HG03066 (cell line): ENCODE measurements at regions not wholly inside any gene's neighbourhood (a gene's known extent, or its start where the extent isn't known, plus 50 kb on each side); places are given as distances from the start of the nearest gene placed in this dataset.
"Not testable (repeated sequence)": the region's sequence is repeated elsewhere in the genome, so short reads cannot be mapped to it uniquely, and the experiment has no call there.

Experiments used
- ATAC-seq: cut with Tn5 transposase; IDR thresholded peaks from one replicate; pipeline ENCODE4 v1.9.1; 2021; ENCODE audit warnings: low read depth; ENCODE audit not compliant: unreplicated experiment

DNA sequence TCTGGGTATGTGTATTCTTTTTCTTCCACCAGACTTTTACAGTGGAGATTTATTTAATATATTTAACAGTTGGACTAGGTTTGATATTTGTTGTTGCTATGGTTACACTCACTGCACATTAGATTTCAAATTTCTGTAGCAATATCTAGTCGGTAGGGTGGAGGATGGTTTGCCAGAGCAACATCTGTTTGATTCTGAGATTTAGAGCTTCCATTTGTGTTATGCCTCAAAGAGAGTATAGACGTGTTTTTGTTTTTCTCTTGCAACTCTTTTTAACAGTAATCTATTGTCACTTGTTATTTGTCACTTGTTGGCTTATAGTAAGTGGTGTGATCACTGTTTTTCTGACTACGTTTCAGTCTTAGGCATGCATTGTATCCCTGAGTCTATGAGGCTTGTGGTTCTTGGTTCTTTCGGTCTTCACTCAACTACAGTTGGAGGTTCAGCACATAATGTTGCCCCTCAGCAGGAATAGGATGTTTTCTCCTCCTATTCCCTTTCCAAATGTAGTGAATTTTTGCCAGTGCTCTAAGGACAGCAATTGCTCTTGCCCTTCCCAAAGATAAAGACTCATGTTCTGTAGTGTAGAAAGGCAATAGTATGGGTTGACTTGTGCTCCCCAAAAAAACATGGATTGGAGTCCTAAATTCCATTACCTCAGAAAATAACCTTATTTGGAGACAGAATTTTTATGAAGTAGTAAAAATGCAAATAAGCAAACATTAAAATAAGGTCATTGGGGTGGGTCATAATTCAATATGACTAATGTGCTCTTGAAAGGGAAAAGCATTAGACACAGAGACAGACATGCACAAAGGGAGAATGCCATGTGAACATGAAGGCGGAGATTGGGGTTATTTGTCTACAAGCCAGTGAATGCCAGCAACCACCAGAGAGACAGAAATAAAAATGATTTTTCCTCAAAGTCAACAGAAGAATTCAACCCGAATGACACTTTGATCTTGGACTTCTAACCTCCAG lies 692.1 kb downstream of the DIPK2A start:
- ATAC-seq, result no peak

DNA sequence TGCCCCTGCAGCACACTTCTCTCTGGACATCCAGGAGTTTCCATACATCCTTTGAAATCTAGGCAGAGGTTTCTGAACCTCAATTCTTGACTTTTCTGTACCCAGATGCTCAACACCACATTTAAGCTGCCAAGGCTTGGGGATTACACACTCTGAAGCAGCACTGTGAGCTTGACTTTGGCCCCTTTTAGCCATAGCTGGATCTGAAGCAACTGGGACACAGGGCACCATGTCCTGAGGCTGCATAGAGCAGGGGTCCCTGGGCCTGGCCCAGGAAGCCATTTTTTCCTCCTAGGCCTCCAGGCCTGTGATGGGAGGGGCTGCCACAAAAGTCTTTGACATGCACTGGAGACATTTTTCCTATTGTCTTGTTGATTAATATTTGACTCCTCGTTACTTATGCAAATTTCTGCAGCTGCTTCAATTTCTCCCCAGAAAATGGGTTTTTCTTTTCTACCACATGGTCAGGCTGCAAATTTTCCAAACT lies 694.0 kb downstream of the DIPK2A start:
- no peak for ATAC-seq

DNA sequence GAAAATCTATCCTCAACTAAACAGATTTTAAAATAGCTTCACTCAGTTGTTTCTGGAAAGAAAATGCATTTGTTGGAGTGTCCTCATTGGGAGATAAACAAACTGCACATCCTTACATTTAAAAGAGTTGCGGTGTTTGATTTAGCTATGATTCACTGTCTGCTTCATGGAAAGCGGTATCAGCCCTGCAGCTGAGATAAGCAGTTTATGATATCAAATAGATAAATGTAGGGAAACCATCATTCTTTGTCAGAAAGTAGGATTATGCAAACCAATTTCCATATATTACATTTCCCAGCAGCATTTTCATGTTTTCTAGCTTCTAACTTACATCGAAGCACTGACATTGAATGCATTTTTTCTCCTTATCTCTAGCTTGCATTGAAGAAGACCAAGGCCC lies 698.9 kb downstream of the DIPK2A start:
- ATAC-seq, result no peak

DNA sequence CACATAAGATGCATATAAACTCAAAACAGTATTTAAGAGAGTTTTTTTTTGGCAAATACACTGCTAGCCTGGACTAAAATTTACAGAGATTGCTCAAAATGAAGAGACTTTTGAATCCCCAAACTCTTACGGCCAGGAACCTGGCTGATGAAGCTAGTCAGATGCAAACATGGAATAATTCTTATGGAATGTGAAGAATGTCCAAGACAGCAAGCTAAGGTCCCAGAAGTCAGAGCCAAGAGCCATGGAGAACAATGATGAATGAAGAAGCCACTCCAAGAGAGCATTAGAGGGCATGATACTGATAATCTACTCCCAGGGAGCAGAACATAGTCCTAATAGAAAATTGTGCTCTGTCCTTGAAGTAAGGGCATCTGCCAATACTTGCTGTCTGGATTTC lies 705.5 kb downstream of the DIPK2A start:
- ATAC-seq, result no peak

DNA sequence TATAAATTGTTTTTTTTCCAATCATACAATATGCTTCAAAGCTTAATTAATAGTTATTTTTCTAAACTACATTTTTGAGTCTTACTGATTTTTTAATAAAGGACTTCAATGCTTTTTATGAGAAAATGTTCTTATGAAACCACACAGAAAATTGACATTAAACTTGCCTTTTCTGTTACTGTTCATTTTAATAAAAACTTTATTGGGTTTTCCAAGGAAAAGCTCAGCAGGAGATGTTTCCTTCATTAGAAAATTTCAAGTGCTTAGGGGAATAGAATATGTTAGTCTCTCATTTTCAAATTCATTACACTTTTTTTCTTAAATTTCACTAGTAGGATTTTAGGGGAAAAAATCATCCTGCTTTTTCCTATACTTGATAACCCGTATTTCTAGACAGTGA lies 711.4 kb downstream of the DIPK2A start:
- ATAC-seq, result no peak

DNA sequence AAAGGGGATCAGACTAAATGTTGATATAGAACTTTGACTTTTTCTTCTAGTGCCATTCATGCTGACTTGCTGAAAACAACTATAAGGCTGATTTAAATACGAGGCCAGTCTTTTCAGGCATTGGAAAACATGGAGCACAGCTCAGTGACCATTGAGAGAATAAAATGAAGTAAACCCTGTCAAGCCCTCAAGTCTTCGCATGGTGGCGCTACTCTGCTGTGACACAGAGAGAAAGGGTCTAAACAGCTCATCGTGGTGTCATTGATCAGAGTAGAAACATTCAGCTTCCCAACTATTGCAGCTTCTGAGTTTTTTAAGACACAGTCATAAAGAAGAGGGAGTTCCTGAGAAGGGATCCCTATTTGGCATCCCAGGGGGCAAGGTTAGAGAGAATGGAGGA lies 716.2 kb downstream of the DIPK2A start:
- ATAC-seq, result no peak

DNA sequence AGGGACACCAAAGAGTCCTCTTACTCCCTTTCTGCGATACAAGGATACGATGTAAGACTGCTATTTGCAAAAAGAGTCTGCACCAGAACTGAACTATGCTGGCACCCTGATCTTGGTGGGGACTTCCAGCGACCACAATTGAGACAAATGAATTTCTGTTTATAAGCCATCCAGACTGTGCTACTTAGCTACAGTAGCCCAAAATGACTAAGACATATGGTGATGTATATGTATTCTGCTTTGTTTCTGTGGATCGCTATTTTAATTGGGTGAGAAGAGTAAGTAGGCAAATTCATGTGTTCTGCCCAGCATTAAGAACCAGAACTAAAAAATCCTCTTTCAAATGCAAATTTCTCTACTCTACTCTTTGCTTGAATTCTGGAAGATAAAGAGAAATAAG lies 720.9 kb downstream of the DIPK2A start:
- ATAC-seq, result no peak

DNA sequence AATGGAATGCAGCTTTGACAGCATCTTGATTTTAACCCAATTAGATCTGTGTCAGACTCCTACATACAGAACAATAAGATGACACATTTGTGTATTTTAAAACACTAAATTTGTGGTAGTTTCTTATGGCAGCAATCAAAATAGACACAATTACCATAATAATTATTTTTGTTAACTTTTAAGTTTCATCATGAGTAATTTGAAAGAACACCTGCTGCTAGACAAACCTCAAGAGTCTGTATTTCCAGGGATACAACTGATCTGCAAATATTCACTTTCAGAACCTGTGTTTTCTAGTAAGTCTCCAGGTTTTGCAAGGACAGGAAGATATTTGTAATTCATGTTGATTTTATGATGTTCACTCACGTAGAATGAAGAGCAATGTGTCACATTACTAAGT lies 736.8 kb downstream of the DIPK2A start:
- no peak for ATAC-seq

DNA sequence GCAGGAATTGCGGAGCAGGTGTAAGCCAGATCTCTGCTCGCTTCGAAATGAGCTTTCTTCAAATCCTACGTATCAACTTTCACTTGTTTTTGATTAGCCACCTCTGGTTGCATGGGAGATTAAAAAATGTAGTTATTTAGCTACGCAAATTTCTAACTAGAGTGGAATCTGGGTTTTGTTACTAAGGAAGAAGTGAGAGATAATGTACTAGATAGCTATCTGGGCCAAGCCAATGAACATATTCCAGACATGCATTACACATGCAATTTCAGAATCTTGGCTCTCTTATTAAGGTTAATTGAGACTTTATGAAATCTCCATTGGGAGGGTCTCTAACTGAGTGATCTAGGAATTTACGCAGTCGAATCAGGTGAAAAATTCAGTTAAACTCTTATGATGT lies 765.7 kb downstream of the DIPK2A start:
- no peak for ATAC-seq

DNA sequence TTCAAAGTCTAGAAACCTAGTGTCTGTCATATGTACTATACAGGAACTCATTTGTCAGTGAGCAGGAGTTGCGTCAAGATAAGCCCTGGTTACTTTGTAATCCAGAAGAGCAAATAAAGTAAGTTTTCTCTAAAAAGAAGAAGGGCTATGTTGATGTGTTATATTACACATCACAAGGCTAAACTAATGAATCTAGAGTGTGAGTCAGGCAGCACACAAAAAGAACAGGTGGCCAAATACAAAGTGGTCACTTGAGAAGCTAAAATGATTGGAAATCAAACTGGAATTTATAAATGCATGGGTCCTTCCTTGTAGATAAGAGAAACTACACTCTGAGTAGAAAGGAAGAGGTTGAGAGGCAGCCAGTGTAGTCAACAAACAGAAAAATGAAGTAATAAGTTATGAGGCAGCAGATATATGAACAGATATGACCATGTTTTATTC lies 771.6 kb downstream of the DIPK2A start:
- ATAC-seq, result no peak

DNA sequence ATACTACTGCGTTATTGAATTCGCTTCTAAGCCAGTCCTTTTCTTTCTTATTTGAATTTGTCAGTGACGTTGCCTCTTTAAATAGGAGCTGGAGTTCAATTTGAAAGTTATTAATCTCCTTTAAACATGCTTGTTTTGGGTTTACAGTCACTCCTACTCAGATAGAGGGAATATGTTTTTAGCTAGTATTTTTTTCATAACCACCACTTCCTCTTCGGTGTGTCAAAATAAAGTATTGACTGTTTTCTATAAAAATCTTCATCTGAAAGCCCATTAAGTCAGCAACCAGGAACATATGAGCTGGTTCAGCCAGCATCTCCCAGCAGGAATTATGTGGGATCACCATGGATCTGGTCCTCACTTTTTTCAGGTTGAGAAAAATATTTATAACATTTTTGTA lies 772.9 kb downstream of the DIPK2A start:
- no peak for ATAC-seq

DNA sequence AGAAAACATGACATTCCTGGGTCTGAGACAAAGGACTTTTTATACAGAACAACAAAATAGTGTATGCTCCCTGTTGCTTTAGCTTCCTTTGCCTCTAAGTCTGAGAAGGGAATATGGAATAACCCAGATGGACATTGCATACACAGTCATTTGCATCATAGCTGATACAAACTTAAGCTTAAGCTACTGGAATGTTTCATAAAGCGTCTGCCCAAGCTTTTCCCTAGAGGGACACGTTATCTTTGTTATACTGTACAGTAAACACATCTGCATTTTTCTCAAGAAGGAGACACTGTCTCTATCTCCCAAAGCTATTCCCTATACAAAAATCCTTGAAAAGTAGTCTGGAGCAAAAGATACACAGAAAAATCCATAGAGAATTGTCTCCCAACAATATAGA lies 775.0 kb downstream of the DIPK2A start:
- ATAC-seq, result no peak

DNA sequence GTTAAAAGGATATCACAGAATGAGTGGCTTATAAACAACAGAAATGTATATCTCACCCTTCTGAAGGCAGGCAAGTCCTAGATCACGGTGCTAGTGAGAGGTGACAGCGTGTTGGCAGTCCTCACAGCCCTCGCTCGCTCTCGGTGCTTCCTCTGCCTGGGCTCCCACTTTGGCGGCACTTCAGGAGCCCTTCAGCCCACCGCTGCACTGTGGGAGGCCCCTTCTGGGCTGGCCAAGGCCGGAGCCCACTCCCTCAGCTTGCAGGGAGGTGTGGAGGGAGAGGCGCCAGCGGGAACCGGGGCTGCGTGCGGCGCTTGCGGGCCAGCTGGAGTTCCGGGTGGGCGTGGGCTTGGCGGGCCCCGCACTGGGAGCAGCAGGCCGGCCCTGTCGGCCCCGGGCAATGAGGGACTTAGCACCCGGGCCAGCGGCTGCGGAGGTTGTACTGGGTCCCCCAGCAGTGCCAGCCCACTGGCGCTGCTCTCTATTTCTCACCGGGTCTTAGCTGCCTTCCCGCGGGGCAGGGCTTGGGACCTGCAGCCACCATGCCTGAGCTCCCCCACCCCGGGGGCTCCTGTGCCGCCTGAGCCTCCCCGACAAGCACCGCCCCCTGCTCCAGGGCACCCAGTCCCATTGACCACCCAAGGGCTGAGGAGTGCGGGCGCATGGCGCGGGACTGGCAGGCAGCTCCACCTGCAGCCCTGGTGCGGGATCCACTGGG lies 778.1 kb downstream of the DIPK2A start:
- not testable (repeated sequence) for ATAC-seq

DNA sequence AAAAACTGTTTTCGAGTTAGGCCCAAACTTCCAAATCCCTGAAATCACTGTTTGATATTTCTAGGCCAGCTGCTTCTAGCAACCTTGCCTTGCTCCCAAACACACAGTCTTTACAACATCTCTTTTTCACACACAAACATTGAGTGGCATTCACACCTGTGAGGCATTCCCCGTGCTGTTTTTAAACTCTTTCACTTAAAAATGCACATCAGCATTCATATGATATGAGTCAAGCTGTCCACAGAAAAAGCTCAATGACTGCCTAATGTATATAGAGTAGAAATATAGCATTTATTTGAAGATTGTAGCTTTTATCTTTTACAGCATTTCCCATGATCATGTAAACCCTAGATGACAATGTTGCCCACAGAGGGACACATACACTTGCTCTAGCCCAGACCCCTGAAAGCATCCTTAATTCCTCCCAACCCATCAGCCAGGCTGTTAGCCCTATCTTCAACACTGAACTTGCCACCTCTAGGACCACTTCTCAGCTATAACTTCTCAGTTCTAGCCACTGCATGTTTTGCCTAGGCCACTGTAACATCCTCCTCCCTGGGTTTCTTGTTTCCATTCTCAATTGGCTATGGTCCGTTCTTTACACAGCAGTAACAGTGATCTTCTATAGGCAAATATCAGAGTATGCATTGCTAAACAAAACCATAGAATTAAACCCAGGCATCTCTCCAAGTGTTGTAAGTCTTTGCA lies 782.6 kb downstream of the DIPK2A start:
- ATAC-seq, result no peak

DNA sequence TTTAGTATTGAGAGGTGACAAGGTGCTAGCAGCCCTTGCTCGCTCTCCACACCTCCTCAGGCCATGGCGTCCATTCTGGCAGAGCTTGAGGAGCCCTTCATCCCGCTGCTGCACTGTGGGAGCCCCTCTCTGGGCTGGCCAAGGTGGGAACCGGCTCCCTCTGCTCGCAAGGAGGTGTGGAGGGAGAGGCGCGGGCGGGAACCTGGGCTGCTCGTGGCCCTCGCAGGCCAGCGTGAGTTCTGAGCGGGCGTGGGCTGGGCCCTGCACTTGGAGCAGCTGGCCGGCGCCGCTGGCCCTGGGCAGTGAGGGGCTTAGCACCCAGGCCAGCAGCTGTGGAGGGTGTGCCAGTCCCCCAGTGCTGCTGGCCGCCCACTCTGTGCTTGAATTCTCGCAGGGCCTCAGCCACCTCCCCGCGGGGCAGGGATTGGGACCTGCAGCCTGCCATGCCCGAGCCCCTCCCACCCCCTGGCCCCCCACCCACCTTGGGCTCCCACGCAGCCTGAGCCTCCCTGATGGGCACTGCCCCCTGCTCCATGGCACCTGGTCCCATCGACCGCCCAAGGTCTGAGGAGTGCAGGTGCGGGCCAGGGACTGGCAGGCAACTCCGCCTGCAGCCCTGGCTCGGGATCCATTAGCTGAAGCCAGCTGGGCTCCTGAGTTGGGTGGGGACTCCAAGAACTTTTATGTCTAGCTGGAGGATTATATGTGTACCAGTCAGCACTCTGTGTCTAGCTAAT lies 785.2 kb downstream of the DIPK2A start:
- ATAC-seq, result no peak

DNA sequence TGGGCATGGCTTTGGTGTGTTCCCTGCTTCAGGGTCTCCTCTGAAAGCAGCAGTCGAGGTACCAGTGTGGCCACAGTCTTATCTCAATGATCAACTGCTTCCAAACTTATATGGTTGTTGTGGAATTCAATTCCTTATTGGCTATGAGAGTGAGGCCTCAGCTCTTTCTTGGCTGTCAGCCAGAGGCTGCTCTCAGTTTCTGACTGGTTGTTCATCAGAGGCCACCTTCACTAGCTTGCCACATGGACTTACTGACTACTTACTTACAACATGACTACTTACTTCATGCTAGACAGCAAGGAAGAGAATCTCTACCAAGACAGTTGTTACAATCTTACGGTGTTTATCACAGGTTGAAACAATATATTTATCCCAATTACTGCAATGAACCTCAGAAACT lies 789.2 kb downstream of the DIPK2A start:
- no peak for ATAC-seq

DNA sequence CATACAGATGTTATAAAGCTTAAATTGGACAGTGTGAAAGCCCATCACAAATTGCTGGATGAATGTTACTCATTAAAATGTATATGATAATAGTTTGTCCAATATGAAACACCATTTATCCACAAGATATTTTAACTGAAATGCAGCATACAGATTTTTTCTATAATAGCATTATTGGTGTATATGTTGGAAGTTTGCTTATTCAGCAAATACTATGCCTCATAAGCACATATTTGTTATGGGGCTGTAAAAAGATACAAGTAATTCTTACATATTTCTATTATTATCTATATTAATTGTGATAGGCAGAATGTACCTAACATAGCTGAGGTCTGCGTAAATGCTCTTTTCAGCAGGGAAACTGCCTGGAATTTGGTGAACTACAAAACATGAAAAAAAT lies 790.5 kb downstream of the DIPK2A start:
- ATAC-seq, result no peak

DNA sequence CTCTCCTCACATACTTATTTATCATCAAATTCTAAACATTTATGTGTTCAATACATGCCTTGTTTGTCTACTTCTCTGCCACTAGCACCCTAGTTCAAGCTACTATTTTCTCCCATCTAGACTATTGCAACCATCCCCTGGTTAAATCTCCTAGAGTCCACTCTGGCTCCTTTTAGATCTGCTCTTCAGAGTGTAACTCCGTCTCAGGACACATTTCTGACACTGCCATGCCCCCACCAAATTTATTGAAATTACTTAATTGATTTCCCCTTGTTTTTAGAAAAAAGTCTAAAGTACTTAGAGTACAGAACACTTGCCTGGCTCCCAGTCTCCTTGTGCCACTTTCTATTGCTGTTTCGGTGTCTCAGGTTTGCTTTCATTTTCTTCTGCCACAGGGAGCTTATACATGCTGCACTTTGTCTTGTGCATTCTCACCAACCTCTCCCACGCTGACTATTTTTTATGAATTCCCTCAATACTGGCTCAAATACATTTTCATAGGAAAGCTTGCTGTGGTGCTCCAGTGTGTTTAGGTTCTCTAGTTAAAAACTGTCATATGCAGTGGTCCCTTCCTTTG lies 792.3 kb downstream of the DIPK2A start:
- ATAC-seq, result peak; percentile 94

DNA sequence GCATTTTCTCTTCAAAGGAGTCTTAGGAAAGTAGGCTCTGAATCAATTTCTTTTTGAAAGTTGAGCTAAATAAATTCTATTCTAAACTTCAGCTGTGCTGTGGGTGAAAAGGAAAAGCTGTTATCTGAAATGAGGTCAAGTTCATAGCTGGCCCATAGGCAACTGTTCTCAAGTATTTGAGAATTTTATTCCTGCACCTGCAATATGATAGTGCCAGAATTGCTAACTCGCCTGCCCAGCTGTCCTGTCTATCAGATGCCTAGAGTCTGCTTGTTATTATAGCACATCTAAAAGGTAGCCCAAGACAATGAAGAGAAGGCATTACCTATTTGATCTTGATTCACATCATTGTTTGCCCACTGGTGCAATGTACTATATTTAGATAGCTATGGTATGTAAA lies 798.7 kb downstream of the DIPK2A start:
- ATAC-seq, result no peak

DNA sequence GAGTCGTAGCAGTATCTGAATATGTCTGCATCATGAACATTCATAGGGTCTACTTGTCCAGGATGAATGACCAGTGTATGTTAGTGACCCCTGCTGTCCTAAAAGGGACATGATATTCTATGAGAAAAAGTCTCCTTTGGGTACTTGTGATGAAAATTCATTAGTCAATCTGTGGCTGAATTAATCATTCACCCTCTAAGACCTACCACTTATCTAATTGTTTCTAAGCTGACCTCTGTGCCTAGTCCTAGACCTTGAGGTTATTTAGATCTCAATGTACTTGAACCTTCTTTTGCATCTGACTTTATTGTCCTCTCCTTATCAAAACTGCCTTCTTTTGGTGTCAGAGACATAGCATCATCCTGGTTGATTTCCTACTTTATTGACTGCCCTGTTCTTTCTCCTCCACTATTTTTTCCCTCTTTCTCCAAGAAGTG lies 799.3 kb downstream of the DIPK2A start:
- no peak for ATAC-seq
